Left ventricle myocardium inferior (tissue), 1 donor: ENCODE measurements at regions not wholly inside any gene's neighbourhood (a gene's known extent, or its start where the extent isn't known, plus 50 kb on each side); places are given as distances from the start of the nearest gene placed in this dataset.

Experiments
- DNase-seq: peaks from one replicate; pipeline ENCODE4 v3.0.0-alpha.2; 2020
- H3K27ac ChIP-seq: fragments of 200-600 bp; replicated peaks from 2 replicates; pipeline ENCODE4 v1.8.0; 2021
- H3K27me3 ChIP-seq: fragments of 200-600 bp; 2 replicates; pipeline ENCODE4 v1.8.0; 2021; ENCODE audit warnings: low read depth
- H3K36me3 ChIP-seq: fragments of 200-600 bp; 2 replicates; pipeline ENCODE4 v1.8.0; 2021
- H3K4me1 ChIP-seq: fragments of 200-600 bp; 2 replicates; pipeline ENCODE4 v1.8.0; 2021
- H3K4me3 ChIP-seq: fragments of 200-600 bp; 2 replicates; pipeline ENCODE4 v1.8.0; 2021; ENCODE audit warnings: mild to moderate bottlenecking, moderate library complexity
- H3K9me3 ChIP-seq: fragments of 200-600 bp; replicated peaks from 2 replicates; pipeline ENCODE4 v1.8.0; 2021
- intact Hi-C: fragments of 100-400 bp; cut with micrococcal nuclease; formaldehyde crosslinking; loops from one replicate; pipeline ENCODE4 v1.11.0; 2022
- TF ChIP-seq, protein P1 (sequence below): fragments of 200-600 bp; IDR thresholded peaks from 2 replicates; pipeline ENCODE4 v1.8.0; 2021; ENCODE audit warnings: antibody characterized with exemption, mild to moderate bottlenecking, borderline replicate concordance
- donor health status: DM: no; HTN: yes; CAD: no; lungs with severe emphysema.

DNA sequence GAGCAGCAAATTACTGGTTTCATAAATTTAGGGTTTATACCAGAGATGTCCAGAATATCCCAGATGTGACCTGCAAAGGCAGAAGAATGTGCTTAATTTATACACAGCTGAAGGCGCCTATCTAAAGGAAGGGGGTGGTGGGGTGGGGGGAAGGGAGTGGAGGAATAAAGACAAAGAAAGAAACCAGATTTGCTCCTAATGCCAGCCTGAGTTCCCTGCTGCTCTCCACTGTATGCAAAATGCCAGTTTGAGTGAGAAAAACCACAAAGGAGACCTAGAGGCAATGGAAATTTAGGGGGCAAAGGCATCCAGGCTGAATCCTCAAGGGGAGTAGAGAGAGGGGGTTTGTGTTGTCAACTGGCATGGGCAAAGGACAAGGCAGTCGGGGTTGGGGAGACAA is 161.5 kb upstream of the TOX3 start:
- peaks cover 9% of the 10 kb centered on the region for H3K27me3 ChIP-seq
- H3K27ac ChIP-seq: no peak overlapping the region
- intact Hi-C loops: no loop called here

DNA sequence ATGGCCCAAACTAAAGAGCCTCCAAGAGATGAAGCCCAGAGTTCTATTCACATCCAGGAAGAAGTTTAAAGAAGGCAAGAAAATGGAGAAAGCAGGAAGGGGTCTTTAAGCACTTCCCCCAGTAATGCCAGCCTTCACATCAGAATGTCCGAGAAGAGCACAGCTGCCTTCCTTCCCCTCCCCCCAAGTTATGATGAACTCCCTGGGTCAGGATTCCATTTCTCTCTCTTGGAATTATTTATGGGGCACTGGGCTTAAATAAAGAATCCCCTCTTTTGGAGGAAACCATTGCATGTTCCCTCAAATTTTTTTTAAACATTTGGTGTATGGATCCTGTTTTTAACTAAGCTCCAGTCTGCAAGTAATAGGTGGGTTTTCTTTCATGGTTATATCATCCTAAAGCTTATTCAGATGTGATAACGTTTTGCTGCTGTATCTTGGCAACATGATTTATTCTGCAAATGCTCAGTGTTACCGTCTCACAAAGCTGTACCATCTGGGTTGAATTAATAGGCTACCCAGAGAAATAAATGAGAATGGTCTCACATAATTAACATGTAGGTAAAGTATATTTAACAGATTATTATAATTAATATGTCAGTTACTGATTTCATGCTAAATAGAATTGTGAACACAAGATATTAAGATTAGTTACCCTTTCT is 160.9 kb upstream of the TOX3 start:
- DNase-seq: no peak
- Histone ChIP-seq H3K9me3 (no peaks in the 10 kb centered on the region), H3K27me3 (peaks cover 9% of the 10 kb centered on the region), H3K27ac (no peak overlapping the region), H3K36me3 (no peaks in the 10 kb centered on the region), H3K4me1 (no peaks in the 10 kb centered on the region), H3K4me3 (no peak overlapping the region)
- intact Hi-C loops: no loop called here
- TF ChIP-seq, protein P1, sequence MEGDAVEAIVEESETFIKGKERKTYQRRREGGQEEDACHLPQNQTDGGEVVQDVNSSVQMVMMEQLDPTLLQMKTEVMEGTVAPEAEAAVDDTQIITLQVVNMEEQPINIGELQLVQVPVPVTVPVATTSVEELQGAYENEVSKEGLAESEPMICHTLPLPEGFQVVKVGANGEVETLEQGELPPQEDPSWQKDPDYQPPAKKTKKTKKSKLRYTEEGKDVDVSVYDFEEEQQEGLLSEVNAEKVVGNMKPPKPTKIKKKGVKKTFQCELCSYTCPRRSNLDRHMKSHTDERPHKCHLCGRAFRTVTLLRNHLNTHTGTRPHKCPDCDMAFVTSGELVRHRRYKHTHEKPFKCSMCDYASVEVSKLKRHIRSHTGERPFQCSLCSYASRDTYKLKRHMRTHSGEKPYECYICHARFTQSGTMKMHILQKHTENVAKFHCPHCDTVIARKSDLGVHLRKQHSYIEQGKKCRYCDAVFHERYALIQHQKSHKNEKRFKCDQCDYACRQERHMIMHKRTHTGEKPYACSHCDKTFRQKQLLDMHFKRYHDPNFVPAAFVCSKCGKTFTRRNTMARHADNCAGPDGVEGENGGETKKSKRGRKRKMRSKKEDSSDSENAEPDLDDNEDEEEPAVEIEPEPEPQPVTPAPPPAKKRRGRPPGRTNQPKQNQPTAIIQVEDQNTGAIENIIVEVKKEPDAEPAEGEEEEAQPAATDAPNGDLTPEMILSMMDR: no peak

More for the DNA sequence above, 161.5 kb upstream of the TOX3 start:
- H3K4me3 ChIP-seq: no peak overlapping the region
- no peak for DNase-seq
- H3K9me3 ChIP-seq: no peaks in the 10 kb centered on the region
- H3K4me1 ChIP-seq: no peaks in the 10 kb centered on the region
- TF ChIP-seq, protein P1: no peak
- no peaks in the 10 kb centered on the region for H3K36me3 ChIP-seq

DNA sequence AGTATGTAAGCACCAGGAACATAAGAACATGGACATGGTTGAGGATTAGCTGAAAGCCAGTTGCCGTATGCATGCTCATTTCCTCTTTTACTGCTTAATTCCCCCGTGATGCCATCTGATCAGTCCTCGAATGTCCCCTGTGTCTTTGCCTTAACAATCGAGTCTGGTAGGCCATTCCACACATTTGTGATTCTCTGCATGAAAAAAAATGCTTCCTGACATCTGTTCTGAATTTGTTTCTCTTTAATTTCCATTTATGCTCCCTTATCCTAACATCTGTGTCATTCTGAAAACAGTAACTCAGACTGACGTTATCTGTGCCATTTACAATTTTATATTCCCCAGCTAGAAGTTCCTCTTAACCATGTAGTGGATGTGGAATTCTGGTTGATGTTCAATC is 158.2 kb upstream of the TOX3 start:
- Histone ChIP-seq H3K4me3 (no peak overlapping the region), H3K9me3 (no peaks in the 10 kb centered on the region), H3K27ac (no peak overlapping the region), H3K4me1 (no peaks in the 10 kb centered on the region), H3K36me3 (no peaks in the 10 kb centered on the region), H3K27me3 (peaks cover 14% of the 10 kb centered on the region)
- TF ChIP-seq, protein P1: no peak
- no peak for DNase-seq
- intact Hi-C loops: no loop called here

DNA sequence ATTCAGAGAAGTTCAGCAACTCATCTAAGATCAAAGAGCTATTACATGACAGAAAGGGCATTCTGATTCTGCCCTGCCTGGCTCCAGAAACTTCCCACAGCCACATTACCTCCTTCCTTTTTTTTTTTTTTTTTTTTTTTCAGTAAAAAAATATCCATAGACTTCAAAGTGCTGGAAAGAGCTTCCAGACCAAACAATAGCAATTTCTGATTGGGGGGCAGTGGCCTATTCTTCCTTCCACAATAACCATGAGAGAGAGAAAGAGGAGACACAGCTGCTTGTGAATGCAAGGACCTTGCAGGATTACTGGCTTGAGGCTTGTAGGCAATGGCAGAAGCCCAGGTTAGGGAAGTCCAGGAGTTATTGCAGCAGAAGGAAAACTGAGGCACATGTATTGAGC is 151.0 kb upstream of the TOX3 start:
- DNase-seq: no peak
- no peak overlapping the region for H3K4me3 ChIP-seq
- peaks cover 5% of the 10 kb centered on the region for H3K27me3 ChIP-seq
- TF ChIP-seq, protein P1: no peak
- H3K36me3 ChIP-seq: no peaks in the 10 kb centered on the region
- intact Hi-C loops: no loop called here
- H3K4me1 ChIP-seq: no peaks in the 10 kb centered on the region
- H3K9me3 ChIP-seq: peaks cover 11% of the 10 kb centered on the region
- H3K27ac ChIP-seq: no peak overlapping the region

DNA sequence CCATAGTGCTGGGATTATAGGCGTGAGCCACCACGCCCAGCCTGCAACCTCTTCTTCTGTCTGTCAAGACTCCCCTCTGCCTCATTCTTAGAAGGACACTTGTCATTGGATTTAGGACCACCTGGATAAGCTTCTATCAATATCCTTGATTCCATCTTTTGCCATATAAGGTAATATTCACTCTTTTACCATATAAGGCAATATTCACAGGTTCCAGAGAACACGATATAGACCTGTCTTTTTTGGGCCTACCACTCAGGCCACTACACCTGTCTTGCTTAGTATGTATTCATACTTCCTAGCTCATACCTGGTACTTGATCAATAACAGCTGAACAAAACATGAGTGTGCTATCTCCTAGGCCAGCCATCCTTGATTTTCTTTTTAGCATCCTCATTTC is 149.2 kb upstream of the TOX3 start:
- Histone ChIP-seq H3K27ac (no peak overlapping the region), H3K27me3 (no peaks in the 10 kb centered on the region), H3K4me3 (no peak overlapping the region), H3K36me3 (no peaks in the 10 kb centered on the region), H3K9me3 (peaks cover 30% of the 10 kb centered on the region), H3K4me1 (no peaks in the 10 kb centered on the region)
- intact Hi-C loops: no loop called here
- TF ChIP-seq, protein P1: no peak
- DNase-seq: no peak
